Mesenchymal stem cell (in vitro differentiated cells and primary cell): ENCODE measurements at regions not wholly inside any gene's neighbourhood (a gene's known extent, or its start where the extent isn't known, plus 50 kb on each side); places are given as distances from the start of the nearest gene placed in this dataset.

Experiments
- DNase-seq: peaks from one replicate; pipeline ENCODE4 v3.0.0-alpha.2; 2013
- H2AFZ ChIP-seq: one replicate; pipeline ENCODE4 v1.6.1; 2013; ENCODE audit warnings: low read depth, mild to moderate bottlenecking, control low read depth, inconsistent platforms, low read length, moderate library complexity
- H2AK5ac ChIP-seq: 2 replicates; pipeline ENCODE4 v1.6.1; 2013; ENCODE audit warnings: low read length, moderate library complexity, mild to moderate bottlenecking, inconsistent platforms; ENCODE audit not compliant: severe bottlenecking
- H2BK120ac ChIP-seq: one replicate; pipeline ENCODE4 v1.6.1; 2013; ENCODE audit warnings: low read depth, mild to moderate bottlenecking, inconsistent platforms, low read length, moderate library complexity
- H2BK12ac ChIP-seq, 2 experiments: one replicate each; pipeline ENCODE4 v1.6.1; 2013; ENCODE audit warnings: inconsistent platforms in 2 of 2, low read length in 2 of 2, mild to moderate bottlenecking in 2 of 2, moderate library complexity in 2 of 2, control low read depth in 1 of 2
- H2BK15ac ChIP-seq: one replicate; pipeline ENCODE4 v1.6.1; 2013; ENCODE audit warnings: mild to moderate bottlenecking, low read depth, inconsistent platforms; ENCODE audit not compliant: poor library complexity, severe bottlenecking
- H2BK5ac ChIP-seq: 2 replicates; pipeline ENCODE4 v1.6.1; 2013; ENCODE audit warnings: low read depth, mild to moderate bottlenecking, low read length, control low read depth, inconsistent platforms; ENCODE audit not compliant: poor library complexity, severe bottlenecking
- H3K14ac ChIP-seq, 2 experiments: one replicate each; pipeline ENCODE4 v1.6.1; 2013; ENCODE audit warnings: inconsistent platforms in 2 of 2, low read length in 2 of 2, control low read depth in 1 of 2, mild to moderate bottlenecking in 1 of 2, moderate library complexity in 1 of 2
- H3K18ac ChIP-seq, 2 experiments: one replicate each; pipeline ENCODE4 v1.6.1; 2013; ENCODE audit warnings: inconsistent platforms in 2 of 2, low read length in 2 of 2, control low read depth in 1 of 2, low read depth in 1 of 2, mild to moderate bottlenecking in 1 of 2
- H3K23ac ChIP-seq, 2 experiments: one replicate each; pipeline ENCODE4 v1.6.1; 2013; ENCODE audit warnings: inconsistent platforms in 2 of 2, low read length in 2 of 2, mild to moderate bottlenecking in 2 of 2, moderate library complexity in 2 of 2, control low read depth in 1 of 2
- H3K27ac ChIP-seq: 2 replicates; pipeline ENCODE4 v1.5.1; 2013; ENCODE audit warnings: mild to moderate bottlenecking, moderate library complexity, low read length, control low read depth, inconsistent platforms; ENCODE audit not compliant: poor library complexity, severe bottlenecking
- H3K27me3 ChIP-seq, 2 experiments: 2 replicates each; pipeline versions ENCODE4 v1.6.1 to v1.7.0; 2013; ENCODE audit warnings: low read length in 2 of 2, mild to moderate bottlenecking in 2 of 2, moderate library complexity in 2 of 2, control low read depth in 1 of 2, inconsistent platforms in 1 of 2; ENCODE audit not compliant: control insufficient read depth in 1 of 2, insufficient read depth in 1 of 2
- H3K36me3 ChIP-seq, 2 experiments: 2 replicates each; pipeline versions ENCODE4 v1.6.1 to v1.7.0; 2013; ENCODE audit warnings: low read length in 2 of 2, control low read depth in 1 of 2, inconsistent platforms in 1 of 2, low read depth in 1 of 2, mild to moderate bottlenecking in 1 of 2; ENCODE audit not compliant: insufficient read depth in 2 of 2, control insufficient read depth in 1 of 2
- H3K4ac ChIP-seq, 2 experiments: one replicate each; pipeline ENCODE4 v1.6.1; 2013; ENCODE audit warnings: inconsistent platforms in 2 of 2, low read length in 2 of 2, mild to moderate bottlenecking in 2 of 2, moderate library complexity in 2 of 2, control low read depth in 1 of 2, low read depth in 1 of 2
- H3K4me1 ChIP-seq: 2 replicates; pipeline ENCODE4 v1.6.1; 2013; ENCODE audit warnings: low read depth, low read length, control low read depth; ENCODE audit not compliant: control insufficient read depth, insufficient read depth
- H3K4me2 ChIP-seq: 2 replicates; pipeline ENCODE4 v1.6.1; 2013; ENCODE audit warnings: low read length, mild to moderate bottlenecking, inconsistent platforms; ENCODE audit not compliant: poor library complexity, severe bottlenecking
- H3K4me3 ChIP-seq, 2 experiments: 2 replicates each; pipeline versions ENCODE4 v1.5.1 to v1.7.0; 2013; ENCODE audit warnings: low read length in 2 of 2, mild to moderate bottlenecking in 2 of 2, control low read depth in 1 of 2, low read depth in 1 of 2; ENCODE audit not compliant: insufficient read depth in 1 of 2
- H3K79me1 ChIP-seq: replicated peaks from 2 replicates; pipeline ENCODE4 v1.6.1; 2013; ENCODE audit warnings: mild to moderate bottlenecking, control low read depth, low read length, inconsistent platforms; ENCODE audit not compliant: poor library complexity, severe bottlenecking
- H3K9ac ChIP-seq: 2 replicates; pipeline ENCODE4 v1.7.0; 2013; ENCODE audit warnings: mild to moderate bottlenecking, low read length, moderate library complexity
- H3K9me3 ChIP-seq: 2 replicates; pipeline ENCODE4 v1.7.0; 2013; ENCODE audit warnings: mild to moderate bottlenecking, low read length; ENCODE audit not compliant: control insufficient read depth
- H4K8ac ChIP-seq: one replicate; pipeline ENCODE4 v1.6.1; 2013; ENCODE audit warnings: inconsistent platforms, mild to moderate bottlenecking, low read length, moderate library complexity
- H4K91ac ChIP-seq: one replicate; pipeline ENCODE4 v1.6.1; 2013; ENCODE audit warnings: mild to moderate bottlenecking, low read length, inconsistent platforms
- WGBS: methylation state at CpG from one replicate; pipeline ENCODE4 v1.1.7; 2013; ENCODE audit warnings: mixed read lengths; 5-methylcytosine and 5-hydroxymethylcytosine counted together

DNA sequence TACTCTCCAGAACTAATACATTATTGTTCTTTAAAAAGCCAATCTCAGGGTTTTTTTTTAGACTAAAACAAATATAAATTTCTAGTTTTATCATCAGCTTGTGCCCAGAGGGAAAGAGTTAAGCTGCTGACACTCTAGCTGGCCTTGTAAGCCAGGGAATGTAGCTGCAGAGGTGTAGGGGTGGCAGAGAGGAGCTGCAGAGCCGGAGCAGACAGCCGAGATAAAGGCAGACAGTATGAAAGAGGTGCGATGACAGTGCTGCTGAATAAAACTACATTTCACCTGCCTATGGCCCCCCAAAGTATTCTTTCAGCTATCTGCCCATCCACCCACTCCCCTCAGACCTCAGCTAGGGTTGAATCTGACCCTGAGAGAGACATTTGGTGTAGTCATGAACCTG is 653.7 kb upstream of the ZWINT start:
- Histone ChIP-seq H3K27me3 (no peaks in the 10 kb centered on the region), H3K4ac (no peak overlapping the region), H2BK5ac (no peak overlapping the region), H4K8ac (no peak overlapping the region), H2BK12ac (no peak overlapping the region), H3K9ac (no peak overlapping the region), H3K36me3 (no peaks in the 10 kb centered on the region), H3K4me2 (no peak overlapping the region), H2BK120ac (no peak overlapping the region), H3K79me1 (no peaks in the 10 kb centered on the region), H2AFZ (no peak overlapping the region), H3K27ac (no peak overlapping the region), H3K4me3 (no peak overlapping the region), H3K18ac (no peak overlapping the region), H3K9me3 (peaks cover 11% of the 10 kb centered on the region), H3K4me1 (no peaks in the 10 kb centered on the region), H3K14ac (no peak overlapping the region), H4K91ac (no peak overlapping the region), H2BK15ac (no peak overlapping the region), H3K23ac (no peak overlapping the region), H2AK5ac (no peak overlapping the region)
- WGBS, result 83% methylated on average over 2 of the region's 3 CpGs
- DNase-seq, result no peak

DNA sequence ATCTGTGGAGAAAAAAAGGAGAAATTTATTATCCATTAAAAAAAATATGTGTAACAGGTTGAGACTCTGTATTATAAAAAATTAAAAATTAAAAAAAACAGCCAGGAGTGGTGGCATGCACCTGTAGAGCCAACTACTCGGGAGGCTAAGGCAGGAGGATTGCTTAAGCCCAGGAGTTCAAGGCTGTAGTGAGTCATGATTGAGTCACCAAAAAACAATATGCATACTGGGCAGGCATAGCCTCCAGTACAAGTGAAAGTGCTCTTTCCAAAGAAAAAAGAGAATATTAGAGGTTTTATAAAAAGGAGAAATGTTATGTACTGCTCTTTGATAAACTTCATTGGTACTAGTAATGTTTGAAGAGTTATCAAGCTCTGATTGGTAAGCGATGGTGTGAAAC is 647.1 kb upstream of the ZWINT start:
- DNase-seq, result no peak
- H3K27ac ChIP-seq, result no peak overlapping the region
- H3K18ac ChIP-seq, result no peak overlapping the region
- no peak overlapping the region for H2BK5ac ChIP-seq
- H3K79me1 ChIP-seq, result no peaks in the 10 kb centered on the region
- H3K27me3 ChIP-seq, result no peaks in the 10 kb centered on the region
- no peak overlapping the region for H3K23ac ChIP-seq
- no peak overlapping the region for H2AFZ ChIP-seq
- no peak overlapping the region for H3K9ac ChIP-seq
- H3K4me2 ChIP-seq, result no peak overlapping the region
- WGBS, result 61% methylated on average over 2 of the region's 2 CpGs
- no peak overlapping the region for H3K4ac ChIP-seq
- H3K14ac ChIP-seq, result no peak overlapping the region
- no peak overlapping the region for H4K91ac ChIP-seq
- H2AK5ac ChIP-seq, result no peak overlapping the region
- no peak overlapping the region for H2BK12ac ChIP-seq
- H2BK120ac ChIP-seq, result no peak overlapping the region
- H3K4me1 ChIP-seq, result no peaks in the 10 kb centered on the region
- H2BK15ac ChIP-seq, result no peak overlapping the region
- H3K4me3 ChIP-seq, result no peak overlapping the region
- peaks cover 23% of the 10 kb centered on the region for H3K9me3 ChIP-seq
- no peak overlapping the region for H4K8ac ChIP-seq
- H3K36me3 ChIP-seq, result no peaks in the 10 kb centered on the region

DNA sequence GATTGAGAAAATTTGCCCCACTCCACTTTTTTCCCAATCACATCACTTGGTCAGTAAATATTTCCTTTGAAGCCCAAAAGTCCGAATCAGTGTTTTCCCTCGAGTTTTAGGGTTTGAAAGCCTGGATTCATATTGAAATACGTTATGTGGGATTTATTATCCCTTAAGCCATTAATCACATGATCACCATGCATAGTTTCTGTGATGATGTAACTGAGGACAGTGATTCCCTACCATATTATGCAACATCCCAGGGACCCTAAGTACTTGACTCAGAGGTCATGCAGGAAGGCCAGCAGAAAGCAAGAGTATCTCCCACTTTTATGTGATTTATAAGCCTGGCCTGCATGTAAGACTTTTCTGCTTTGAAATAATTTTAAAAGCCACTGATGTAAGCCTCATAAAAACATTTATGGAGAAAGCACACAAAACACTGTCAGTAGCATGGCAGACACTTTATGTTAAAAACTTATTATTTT is 630.6 kb upstream of the ZWINT start:
- Histone ChIP-seq H3K4me3 (no peak overlapping the region), H4K91ac (no peak overlapping the region), H2BK15ac (no peak overlapping the region), H3K23ac (no peak overlapping the region), H3K18ac (no peak overlapping the region), H2BK12ac (no peak overlapping the region), H3K14ac (no peak overlapping the region), H3K36me3 (no peaks in the 10 kb centered on the region), H3K4ac (no peak overlapping the region), H3K9me3 (peaks cover 33% of the 10 kb centered on the region), H3K4me2 (no peak overlapping the region), H3K4me1 (no peaks in the 10 kb centered on the region), H3K27me3 (no peaks in the 10 kb centered on the region), H2AK5ac (no peak overlapping the region), H3K79me1 (no peaks in the 10 kb centered on the region), H3K27ac (no peak overlapping the region), H2BK120ac (no peak overlapping the region), H4K8ac (no peak overlapping the region), H2AFZ (no peak overlapping the region), H2BK5ac (no peak overlapping the region), H3K9ac (no peak overlapping the region)
- WGBS, result no CpG with 5 or more reads among the region's 3 CpGs
- peak; percentile 1 for DNase-seq

DNA sequence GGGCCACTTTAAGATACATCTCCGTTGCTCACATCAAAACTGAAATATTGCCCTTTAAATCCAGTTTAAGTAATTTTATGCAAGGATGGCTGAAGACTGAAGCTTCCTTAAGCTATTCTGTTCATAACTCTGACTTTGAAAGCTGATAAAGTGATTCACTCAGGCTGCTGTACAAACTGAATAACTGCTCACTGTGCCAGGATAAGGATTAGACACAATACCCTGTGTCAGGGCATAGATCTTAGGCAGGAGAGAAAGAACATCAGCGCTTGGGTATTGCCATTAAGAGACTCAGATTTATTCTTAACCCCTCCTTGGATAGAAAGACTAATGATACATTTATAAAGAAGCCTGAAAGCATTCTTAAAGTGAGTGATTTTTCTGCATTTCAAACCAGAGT is 614.5 kb upstream of the ZWINT start:
- H4K8ac ChIP-seq, result no peak overlapping the region
- H3K23ac ChIP-seq, result no peak overlapping the region
- no peaks in the 10 kb centered on the region for H3K27me3 ChIP-seq
- H3K4me3 ChIP-seq, result no peak overlapping the region
- no peak overlapping the region for H4K91ac ChIP-seq
- no peaks in the 10 kb centered on the region for H3K36me3 ChIP-seq
- no peak overlapping the region for H2BK5ac ChIP-seq
- H3K9ac ChIP-seq, result no peak overlapping the region
- H3K4me2 ChIP-seq, result no peak overlapping the region
- no peak overlapping the region for H2BK15ac ChIP-seq
- no peak overlapping the region for H3K4ac ChIP-seq
- no peak overlapping the region for H2AFZ ChIP-seq
- H3K9me3 ChIP-seq, result peaks cover 11% of the 10 kb centered on the region
- no peak overlapping the region for H3K18ac ChIP-seq
- H3K4me1 ChIP-seq, result no peaks in the 10 kb centered on the region
- H3K79me1 ChIP-seq, result no peaks in the 10 kb centered on the region
- H2BK120ac ChIP-seq, result no peak overlapping the region
- H2BK12ac ChIP-seq, result no peak overlapping the region
- H2AK5ac ChIP-seq, result no peak overlapping the region
- no peak overlapping the region for H3K27ac ChIP-seq
- DNase-seq, result no peak
- no peak overlapping the region for H3K14ac ChIP-seq
- WGBS, result no CpG with 5 or more reads among the region's 2 CpGs
